ENCODE measurements at regions not wholly inside any gene's neighbourhood (a gene's known extent, or its start where the extent isn't known, plus 50 kb on each side); places are given as distances from the start of the nearest gene placed in this dataset.

DNA sequence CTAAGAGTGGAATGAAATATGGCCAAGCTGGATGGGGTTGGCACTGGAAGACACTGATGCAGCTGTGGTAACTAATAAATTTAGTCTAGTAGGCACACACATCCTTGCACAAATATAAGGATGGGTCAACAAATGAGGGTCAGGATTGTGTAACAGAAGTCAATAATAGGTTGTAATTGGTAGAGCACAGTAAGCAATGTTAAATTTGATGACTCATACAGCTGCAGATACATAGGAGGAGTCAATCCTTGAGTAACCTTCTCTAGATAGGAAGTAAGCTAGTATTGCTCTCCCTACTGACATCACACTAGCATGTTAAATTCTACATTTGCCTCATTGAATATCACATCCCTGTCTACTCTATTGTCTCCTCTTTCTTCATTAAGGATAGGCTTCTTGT lies 332.1 kb downstream of the PTPRC start:
- intact Hi-C loops (cut with micrococcal nuclease): no loop called here
- ATAC-seq (peak; percentile 47), DNase-seq (no peak)
- H3K27ac Mint-ChIP-seq: no peak overlapping the region
- no peak overlapping the region for H3K4me3 Mint-ChIP-seq
- peaks cover 18% of the 10 kb centered on the region for H3K4me1 Mint-ChIP-seq (ENCODE audit: low read depth)
- H3K27me3 Mint-ChIP-seq: no peaks in the 10 kb centered on the region
- H3K36me3 Mint-ChIP-seq (ENCODE audit: low read depth): no peaks in the 10 kb centered on the region
- TF ChIP-seq, protein P1, sequence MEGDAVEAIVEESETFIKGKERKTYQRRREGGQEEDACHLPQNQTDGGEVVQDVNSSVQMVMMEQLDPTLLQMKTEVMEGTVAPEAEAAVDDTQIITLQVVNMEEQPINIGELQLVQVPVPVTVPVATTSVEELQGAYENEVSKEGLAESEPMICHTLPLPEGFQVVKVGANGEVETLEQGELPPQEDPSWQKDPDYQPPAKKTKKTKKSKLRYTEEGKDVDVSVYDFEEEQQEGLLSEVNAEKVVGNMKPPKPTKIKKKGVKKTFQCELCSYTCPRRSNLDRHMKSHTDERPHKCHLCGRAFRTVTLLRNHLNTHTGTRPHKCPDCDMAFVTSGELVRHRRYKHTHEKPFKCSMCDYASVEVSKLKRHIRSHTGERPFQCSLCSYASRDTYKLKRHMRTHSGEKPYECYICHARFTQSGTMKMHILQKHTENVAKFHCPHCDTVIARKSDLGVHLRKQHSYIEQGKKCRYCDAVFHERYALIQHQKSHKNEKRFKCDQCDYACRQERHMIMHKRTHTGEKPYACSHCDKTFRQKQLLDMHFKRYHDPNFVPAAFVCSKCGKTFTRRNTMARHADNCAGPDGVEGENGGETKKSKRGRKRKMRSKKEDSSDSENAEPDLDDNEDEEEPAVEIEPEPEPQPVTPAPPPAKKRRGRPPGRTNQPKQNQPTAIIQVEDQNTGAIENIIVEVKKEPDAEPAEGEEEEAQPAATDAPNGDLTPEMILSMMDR (IDR thresholded peaks at IDR 0.05): no peak
- ChIA-PET POLR2A (interaction anchor here (0.9 kb wide), 1 partner anchor 12 kb away, joined by 3 read pairs; no protein-coding TSS in a partner anchor), CTCF (no interaction called here)
- H3K9me3 Mint-ChIP-seq: peaks cover 1% of the 10 kb centered on the region

DNA sequence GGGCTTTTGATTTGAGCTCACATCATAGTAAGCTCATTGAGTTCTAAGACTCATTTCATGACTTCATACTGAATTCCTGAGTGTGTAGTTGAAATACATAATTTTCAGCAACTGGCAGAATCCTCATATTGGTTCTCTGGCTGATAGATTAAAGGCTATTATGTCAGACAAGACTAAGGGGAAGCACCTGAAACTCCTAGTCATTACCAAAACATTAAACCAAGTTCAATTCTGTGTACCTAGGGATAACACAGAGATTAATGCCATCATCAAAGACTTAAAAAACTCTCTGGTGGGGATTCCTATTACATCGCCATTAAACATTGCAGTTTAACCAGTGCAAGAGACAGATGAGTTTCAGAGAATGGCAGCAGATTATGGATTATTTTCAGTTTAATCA lies 339.1 kb downstream of the PTPRC start:
- POLR2A ChIA-PET: no interaction called here
- Mint-ChIP-seq H3K4me3 (no peak overlapping the region), H3K27ac (no peak overlapping the region), H3K27me3 (no peaks in the 10 kb centered on the region), H3K9me3 (peaks cover 1% of the 10 kb centered on the region), H3K4me1 (ENCODE audit: low read depth) (peaks cover 15% of the 10 kb centered on the region), H3K36me3 (ENCODE audit: low read depth) (no peaks in the 10 kb centered on the region)
- TF ChIP-seq, protein P1 (IDR thresholded peaks at IDR 0.05): no peak
- no peak for DNase-seq
- CTCF ChIA-PET: interaction anchor here (1.0 kb wide), 1 partner anchor 265 kb away, joined by 3 read pairs; no protein-coding TSS in a partner anchor
- peak; percentile 61 for ATAC-seq
- intact Hi-C loops (cut with micrococcal nuclease): no loop called here

DNA sequence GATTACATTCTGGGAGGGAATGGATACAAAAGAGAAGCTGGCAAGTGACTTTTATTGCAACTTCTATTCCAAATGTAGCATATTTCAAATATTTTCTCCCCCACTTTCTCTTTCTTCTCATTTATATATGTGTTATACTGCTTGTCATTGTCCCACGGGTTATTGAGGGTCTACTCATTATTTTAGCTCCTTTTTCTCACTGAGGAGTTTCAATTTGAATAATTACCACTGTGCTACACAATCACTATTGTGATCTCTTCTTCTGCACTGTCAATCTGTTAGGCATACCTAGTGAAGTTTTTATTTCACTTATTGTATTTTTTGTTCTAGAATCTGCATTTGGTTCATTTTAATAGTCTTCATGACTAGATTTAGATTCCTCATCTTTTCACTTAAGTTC lies 339.7 kb downstream of the PTPRC start:
- peaks cover 1% of the 10 kb centered on the region for H3K9me3 Mint-ChIP-seq
- intact Hi-C loops (cut with micrococcal nuclease): no loop called here
- TF ChIP-seq, protein P1 (IDR thresholded peaks at IDR 0.05): no peak
- no peaks in the 10 kb centered on the region for H3K36me3 Mint-ChIP-seq (ENCODE audit: low read depth)
- no peaks in the 10 kb centered on the region for H3K27me3 Mint-ChIP-seq
- POLR2A ChIA-PET: no interaction called here
- H3K4me3 Mint-ChIP-seq: no peak overlapping the region
- CTCF ChIA-PET: no interaction called here
- DNase-seq (no peak), ATAC-seq (no peak)
- H3K4me1 Mint-ChIP-seq (ENCODE audit: low read depth): peaks cover 15% of the 10 kb centered on the region
- H3K27ac Mint-ChIP-seq: no peak overlapping the region

DNA sequence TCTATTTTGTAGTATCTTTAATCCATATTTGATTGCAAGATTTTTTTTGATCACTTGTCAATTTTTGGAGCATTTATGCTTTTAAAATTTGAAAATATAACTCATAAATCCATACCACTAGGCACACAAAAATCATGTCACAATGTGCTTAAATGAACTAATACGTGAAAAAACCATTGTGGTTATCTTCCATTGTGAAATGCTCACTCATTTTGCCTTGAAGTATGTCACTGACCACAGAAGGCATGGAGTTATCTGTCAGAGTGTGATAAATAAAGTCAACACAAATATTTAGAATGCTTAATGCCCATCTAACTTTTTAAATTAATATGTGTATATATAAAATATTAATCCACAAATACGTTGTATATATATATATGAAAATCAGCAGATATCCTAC lies 347.2 kb downstream of the PTPRC start:
- H3K36me3 Mint-ChIP-seq (ENCODE audit: low read depth): no peaks in the 10 kb centered on the region
- ChIA-PET POLR2A (no interaction called here), CTCF (interaction anchor here (1.0 kb wide), 1 partner anchor 9 kb away, joined by 4 read pairs; no protein-coding TSS in a partner anchor)
- no peaks in the 10 kb centered on the region for H3K4me1 Mint-ChIP-seq (ENCODE audit: low read depth)
- intact Hi-C loops (cut with micrococcal nuclease): no loop called here
- no peaks in the 10 kb centered on the region for H3K27me3 Mint-ChIP-seq
- H3K9me3 Mint-ChIP-seq: peaks cover 2% of the 10 kb centered on the region
- DNase-seq (no peak), ATAC-seq (no peak)
- TF ChIP-seq, protein P1 (IDR thresholded peaks at IDR 0.05): no peak
- no peak overlapping the region for H3K27ac Mint-ChIP-seq
- no peak overlapping the region for H3K4me3 Mint-ChIP-seq

DNA sequence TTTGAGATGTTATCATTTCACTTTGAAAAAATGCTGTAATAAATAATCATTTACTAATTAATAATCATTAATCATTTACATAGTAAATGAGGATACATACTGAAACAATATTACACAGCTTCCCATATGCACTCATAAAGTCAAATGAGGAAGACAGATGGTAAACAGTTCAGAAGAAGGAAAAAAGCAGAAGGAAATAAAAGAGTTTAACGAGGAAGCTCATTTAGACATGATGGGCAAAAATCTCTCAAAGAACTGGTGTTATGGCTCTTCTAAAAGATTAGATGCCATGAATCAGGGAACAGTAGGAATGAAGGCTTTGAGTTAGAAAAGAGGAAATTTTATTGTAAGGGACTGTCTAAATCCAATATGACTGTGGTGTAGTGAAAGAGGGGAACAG lies 347.6 kb downstream of the PTPRC start:
- no peak overlapping the region for H3K4me3 Mint-ChIP-seq
- TF ChIP-seq, protein P1 (IDR thresholded peaks at IDR 0.05): no peak
- ATAC-seq (no peak), DNase-seq (no peak)
- H3K9me3 Mint-ChIP-seq: peaks cover 2% of the 10 kb centered on the region
- no peak overlapping the region for H3K27ac Mint-ChIP-seq
- H3K27me3 Mint-ChIP-seq: no peaks in the 10 kb centered on the region
- intact Hi-C loops (cut with micrococcal nuclease): no loop called here
- no peaks in the 10 kb centered on the region for H3K36me3 Mint-ChIP-seq (ENCODE audit: low read depth)
- no peaks in the 10 kb centered on the region for H3K4me1 Mint-ChIP-seq (ENCODE audit: low read depth)
- CTCF ChIA-PET: no interaction called here
- POLR2A ChIA-PET: no interaction called here

Measured in activated CD8-positive, alpha-beta T cell treated with anti-CD3 and anti-CD28 coated beads for 36 hours (primary cell).